Panc1 (cell line): ENCODE measurements at regions not wholly inside any gene's neighbourhood (a gene's known extent, or its start where the extent isn't known, plus 50 kb on each side); places are given as distances from the start of the nearest gene placed in this dataset.

ENCODE experiments used
- ATAC-seq: fragments of 200-7000 bp; cut with Tn5 transposase; 2 replicates; pipeline ENCODE4 v1.9.1; 2020; ENCODE audit warnings: mild to moderate bottlenecking, moderate library complexity
- BruUV-seq: library from RNA; stranded (reverse); fragments of 400-500 nt; replicated peaks from 2 replicates; lab custom pipeline; 2021; lab: Mats Ljungman, UMichigan
- CTCF ChIA-PET: fragments of 300-600 bp; sonication (Branson Sonifier 250); formaldehyde crosslinking; loops from one replicate; lab custom pipeline; 2022; ENCODE audit warnings: antibody characterized with exemption; lab: Charles Lee
- POLR2A ChIA-PET: fragments of 300-600 bp; sonication (Branson Sonifier 250); formaldehyde crosslinking; loops from one replicate; lab custom pipeline; 2022; ENCODE audit warnings: antibody characterized with exemption; lab: Charles Lee
- DNase-seq: peaks from one replicate; pipeline ENCODE4 v3.0.0-alpha.2; 2010; ENCODE audit warnings: low read depth, low spot score
- H3K27ac ChIP-seq: 2 replicates; pipeline ENCODE4 v1.5.1; 2011; ENCODE audit warnings: mild to moderate bottlenecking, low read length, inconsistent platforms
- H3K27me3 ChIP-seq: fragments of 200-500 bp; sonication (Bioruptor generic); 2 replicates; pipeline ENCODE4 v1.6.0; 2014; ENCODE audit warnings: low read length, inconsistent platforms; ENCODE audit not compliant: control insufficient read depth, insufficient read depth
- H3K36me3 ChIP-seq: fragments of 200-500 bp; sonication (Bioruptor generic); 2 replicates; pipeline ENCODE4 v1.5.1; 2014; ENCODE audit warnings: inconsistent platforms, mild to moderate bottlenecking, low read length, moderate library complexity; ENCODE audit not compliant: control insufficient read depth, insufficient read depth
- H3K4me1 ChIP-seq: 2 replicates; pipeline ENCODE4 v1.5.1; 2011; ENCODE audit warnings: inconsistent platforms, mild to moderate bottlenecking, low read length, moderate library complexity; ENCODE audit not compliant: control insufficient read depth, insufficient read depth
- H3K4me3 ChIP-seq, 2 experiments: 2 replicates each; pipeline ENCODE4 v1.5.1; 2011 to 2012; ENCODE audit warnings: low read depth in 2 of 2, low read length in 2 of 2, mild to moderate bottlenecking in 2 of 2, inconsistent platforms in 1 of 2, moderate library complexity in 1 of 2
- H3K9me3 ChIP-seq: fragments of 200-500 bp; sonication (Bioruptor generic); 2 replicates; pipeline ENCODE4 v1.5.1; 2014; ENCODE audit warnings: low read depth, mild to moderate bottlenecking, inconsistent platforms, low read length, moderate library complexity; ENCODE audit not compliant: control insufficient read depth, insufficient read depth
- POLR2AphosphoS5 ChIP-seq: IDR thresholded peaks from 2 replicates; pipeline ENCODE4 v1.6.1; 2012; ENCODE audit warnings: mild to moderate bottlenecking, low read depth, low read length, moderate library complexity
- SIN3A ChIP-seq: IDR thresholded peaks from 2 replicates; pipeline ENCODE4 v1.6.1; 2012; ENCODE audit warnings: low read depth, mild to moderate bottlenecking, low read length, moderate library complexity, borderline replicate concordance; ENCODE audit not compliant: insufficient read depth
- TCF7L2 ChIP-seq: IDR thresholded peaks from 2 replicates; pipeline ENCODE4 v1.6.1; 2011; ENCODE audit warnings: mild to moderate bottlenecking, low read depth, low read length, inconsistent platforms
- in situ Hi-C: cut with HindIII; loops from 2 replicates; pipeline ENCODE4 v1.10.0; 2016; ENCODE audit warnings: low sequenced_read_pairs, low pct_unique_long_range_greater_than_20kb
- intact Hi-C: fragments of 100-400 bp; cut with micrococcal nuclease; formaldehyde crosslinking; loops from one replicate; pipeline ENCODE4 v1.10.0; 2022; ENCODE audit not compliant: unreplicated experiment
- TF ChIP-seq, protein P1 (sequence below): fragments of 450-650 bp; IDR thresholded peaks from 2 replicates; pipeline ENCODE4 v1.5.1; 2017; ENCODE audit warnings: mild to moderate bottlenecking
- TF ChIP-seq, protein P2 (sequence below), 2 experiments: IDR thresholded peaks; 2 replicates each; pipeline ENCODE4 v1.6.1; 2011 to 2012; ENCODE audit warnings: low read depth in 2 of 2, control low read depth in 1 of 2, low read length in 1 of 2, mild to moderate bottlenecking in 1 of 2, moderate library complexity in 1 of 2; ENCODE audit not compliant: insufficient read depth in 1 of 2

- no peak for TF ChIP-seq POLR2AphosphoS5
- TF ChIP-seq TCF7L2: no peak
- TF ChIP-seq, protein P1, sequence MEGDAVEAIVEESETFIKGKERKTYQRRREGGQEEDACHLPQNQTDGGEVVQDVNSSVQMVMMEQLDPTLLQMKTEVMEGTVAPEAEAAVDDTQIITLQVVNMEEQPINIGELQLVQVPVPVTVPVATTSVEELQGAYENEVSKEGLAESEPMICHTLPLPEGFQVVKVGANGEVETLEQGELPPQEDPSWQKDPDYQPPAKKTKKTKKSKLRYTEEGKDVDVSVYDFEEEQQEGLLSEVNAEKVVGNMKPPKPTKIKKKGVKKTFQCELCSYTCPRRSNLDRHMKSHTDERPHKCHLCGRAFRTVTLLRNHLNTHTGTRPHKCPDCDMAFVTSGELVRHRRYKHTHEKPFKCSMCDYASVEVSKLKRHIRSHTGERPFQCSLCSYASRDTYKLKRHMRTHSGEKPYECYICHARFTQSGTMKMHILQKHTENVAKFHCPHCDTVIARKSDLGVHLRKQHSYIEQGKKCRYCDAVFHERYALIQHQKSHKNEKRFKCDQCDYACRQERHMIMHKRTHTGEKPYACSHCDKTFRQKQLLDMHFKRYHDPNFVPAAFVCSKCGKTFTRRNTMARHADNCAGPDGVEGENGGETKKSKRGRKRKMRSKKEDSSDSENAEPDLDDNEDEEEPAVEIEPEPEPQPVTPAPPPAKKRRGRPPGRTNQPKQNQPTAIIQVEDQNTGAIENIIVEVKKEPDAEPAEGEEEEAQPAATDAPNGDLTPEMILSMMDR: no peak
- TF ChIP-seq SIN3A: no peak
- TF ChIP-seq, protein P2, sequence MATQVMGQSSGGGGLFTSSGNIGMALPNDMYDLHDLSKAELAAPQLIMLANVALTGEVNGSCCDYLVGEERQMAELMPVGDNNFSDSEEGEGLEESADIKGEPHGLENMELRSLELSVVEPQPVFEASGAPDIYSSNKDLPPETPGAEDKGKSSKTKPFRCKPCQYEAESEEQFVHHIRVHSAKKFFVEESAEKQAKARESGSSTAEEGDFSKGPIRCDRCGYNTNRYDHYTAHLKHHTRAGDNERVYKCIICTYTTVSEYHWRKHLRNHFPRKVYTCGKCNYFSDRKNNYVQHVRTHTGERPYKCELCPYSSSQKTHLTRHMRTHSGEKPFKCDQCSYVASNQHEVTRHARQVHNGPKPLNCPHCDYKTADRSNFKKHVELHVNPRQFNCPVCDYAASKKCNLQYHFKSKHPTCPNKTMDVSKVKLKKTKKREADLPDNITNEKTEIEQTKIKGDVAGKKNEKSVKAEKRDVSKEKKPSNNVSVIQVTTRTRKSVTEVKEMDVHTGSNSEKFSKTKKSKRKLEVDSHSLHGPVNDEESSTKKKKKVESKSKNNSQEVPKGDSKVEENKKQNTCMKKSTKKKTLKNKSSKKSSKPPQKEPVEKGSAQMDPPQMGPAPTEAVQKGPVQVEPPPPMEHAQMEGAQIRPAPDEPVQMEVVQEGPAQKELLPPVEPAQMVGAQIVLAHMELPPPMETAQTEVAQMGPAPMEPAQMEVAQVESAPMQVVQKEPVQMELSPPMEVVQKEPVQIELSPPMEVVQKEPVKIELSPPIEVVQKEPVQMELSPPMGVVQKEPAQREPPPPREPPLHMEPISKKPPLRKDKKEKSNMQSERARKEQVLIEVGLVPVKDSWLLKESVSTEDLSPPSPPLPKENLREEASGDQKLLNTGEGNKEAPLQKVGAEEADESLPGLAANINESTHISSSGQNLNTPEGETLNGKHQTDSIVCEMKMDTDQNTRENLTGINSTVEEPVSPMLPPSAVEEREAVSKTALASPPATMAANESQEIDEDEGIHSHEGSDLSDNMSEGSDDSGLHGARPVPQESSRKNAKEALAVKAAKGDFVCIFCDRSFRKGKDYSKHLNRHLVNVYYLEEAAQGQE (IDR thresholded peaks at IDR 0.05; ENCODE audit: insufficient read depth in 1 of 2, low read depth in 2 of 2, low read length in 1 of 2): no peak
- no peak for ATAC-seq
- Histone ChIP-seq H3K36me3 (no peaks in the 10 kb centered on the region), H3K4me3 (no peak overlapping the region), H3K4me1 (no peaks in the 10 kb centered on the region), H3K9me3 (no peaks in the 10 kb centered on the region), H3K27me3 (no peaks in the 10 kb centered on the region), H3K27ac (no peak overlapping the region)
- intact Hi-C loops: no loop called here
- ChIA-PET CTCF (no interaction called here), POLR2A (interaction anchor here (0.5 kb wide), 1 partner anchor 58 kb away, joined by 7 read pairs; no protein-coding TSS in a partner anchor)
- DNase-seq: no peak
- in situ Hi-C loops: no loop called here
- no TSS peak for BruUV-seq
Observed at GRCh38 chr14:49310298-49310697, 275.9 kb downstream of the RPS29 start.

DNA sequence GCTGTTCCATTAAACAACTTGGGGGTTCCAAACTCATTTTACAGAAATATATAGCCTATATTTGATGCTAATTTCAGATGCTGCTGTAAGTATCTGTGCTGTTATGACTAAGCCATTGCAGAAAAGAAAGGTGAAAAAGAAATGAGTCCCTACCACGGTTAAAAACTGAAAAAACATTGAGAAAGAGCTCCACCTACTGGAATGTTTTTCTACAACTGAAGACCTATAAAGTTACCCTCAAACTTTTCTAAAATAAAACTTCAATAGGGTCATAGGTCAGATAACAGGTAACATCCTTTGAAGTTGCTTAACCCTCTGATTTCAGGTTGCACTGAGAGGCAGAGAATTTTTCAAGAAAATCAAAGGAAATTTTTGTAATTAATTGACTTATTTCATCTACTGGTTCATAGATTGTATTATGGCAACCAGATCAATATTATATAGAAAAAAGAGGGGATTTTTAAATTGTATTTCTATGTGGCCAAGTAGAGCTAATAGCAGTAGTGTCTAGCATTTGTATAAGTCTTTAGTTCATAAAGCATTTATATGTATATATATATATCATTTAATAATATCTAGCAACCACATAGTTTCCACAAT lies 279.9 kb downstream of the RPS29 start:
- POLR2A ChIA-PET: no interaction called here
- Histone ChIP-seq H3K9me3 (no peaks in the 10 kb centered on the region), H3K4me3 (no peak overlapping the region), H3K27me3 (no peaks in the 10 kb centered on the region), H3K27ac (no peak overlapping the region), H3K36me3 (no peaks in the 10 kb centered on the region), H3K4me1 (no peaks in the 10 kb centered on the region)
- intact Hi-C loops (no loop called here), in situ Hi-C loops (no loop called here)
- CTCF ChIA-PET: no interaction called here
- no TSS peak for BruUV-seq
- no peak for TF ChIP-seq TCF7L2
- no peak for TF ChIP-seq SIN3A
- TF ChIP-seq, protein P2 (IDR thresholded peaks at IDR 0.05; ENCODE audit: insufficient read depth in 1 of 2, low read depth in 2 of 2, low read length in 1 of 2): no peak
- TF ChIP-seq, protein P1: peak; percentile 57; the same call in 1 of the 2 replicates
- DNase-seq (no peak), ATAC-seq (no peak)
